ENCODE measurements at regions not wholly inside any gene's neighbourhood (a gene's known extent, or its start where the extent isn't known, plus 50 kb on each side); places are given as distances from the start of the nearest gene placed in this dataset.

- TF ChIP-seq CTCF (IDR thresholded peaks at IDR 0.05) = no peak
- no peak for TF ChIP-seq POLR2A (IDR thresholded peaks at IDR 0.05)
These were observed 211.7 kb upstream of the IRS2 start for GRCh38 chr13:109998037-109998436.
